ENCODE measurements at regions not wholly inside any gene's neighbourhood (a gene's known extent, or its start where the extent isn't known, plus 50 kb on each side); places are given as distances from the start of the nearest gene placed in this dataset.

DNA sequence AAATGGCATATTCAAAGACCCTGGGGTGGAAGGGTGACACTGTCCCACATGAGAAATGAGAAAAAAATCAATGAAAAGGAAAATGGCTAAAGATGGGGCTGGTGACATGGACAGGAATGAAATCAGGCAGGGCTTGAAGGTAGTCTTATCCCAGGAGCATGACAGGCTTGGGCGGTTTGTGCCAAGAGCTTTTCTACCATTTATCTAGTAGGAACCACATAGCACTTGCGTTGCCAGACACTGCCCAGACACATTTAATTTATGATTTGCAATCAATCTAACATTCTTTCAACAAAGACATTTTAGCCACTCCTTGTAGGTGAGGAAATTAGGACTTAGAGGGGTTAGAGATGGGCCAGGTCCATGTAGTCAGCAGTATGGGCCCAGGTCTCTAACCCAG, 106.6 kb upstream of the NR2F2 start:
- intact Hi-C loops (cut with micrococcal nuclease; ENCODE audit: unreplicated experiment), result no loop called here
- H3K36me3 ChIP-seq (ENCODE audit: insufficient read depth, low read length, poor library complexity, severe bottlenecking), result no peaks in the 10 kb centered on the region
- TF ChIP-seq, protein P1, sequence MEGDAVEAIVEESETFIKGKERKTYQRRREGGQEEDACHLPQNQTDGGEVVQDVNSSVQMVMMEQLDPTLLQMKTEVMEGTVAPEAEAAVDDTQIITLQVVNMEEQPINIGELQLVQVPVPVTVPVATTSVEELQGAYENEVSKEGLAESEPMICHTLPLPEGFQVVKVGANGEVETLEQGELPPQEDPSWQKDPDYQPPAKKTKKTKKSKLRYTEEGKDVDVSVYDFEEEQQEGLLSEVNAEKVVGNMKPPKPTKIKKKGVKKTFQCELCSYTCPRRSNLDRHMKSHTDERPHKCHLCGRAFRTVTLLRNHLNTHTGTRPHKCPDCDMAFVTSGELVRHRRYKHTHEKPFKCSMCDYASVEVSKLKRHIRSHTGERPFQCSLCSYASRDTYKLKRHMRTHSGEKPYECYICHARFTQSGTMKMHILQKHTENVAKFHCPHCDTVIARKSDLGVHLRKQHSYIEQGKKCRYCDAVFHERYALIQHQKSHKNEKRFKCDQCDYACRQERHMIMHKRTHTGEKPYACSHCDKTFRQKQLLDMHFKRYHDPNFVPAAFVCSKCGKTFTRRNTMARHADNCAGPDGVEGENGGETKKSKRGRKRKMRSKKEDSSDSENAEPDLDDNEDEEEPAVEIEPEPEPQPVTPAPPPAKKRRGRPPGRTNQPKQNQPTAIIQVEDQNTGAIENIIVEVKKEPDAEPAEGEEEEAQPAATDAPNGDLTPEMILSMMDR (conservative IDR thresholded peaks at IDR 0.05; ENCODE audit: low read depth, low read length), result no peak
- TF ChIP-seq EZH2 (IDR thresholded peaks at IDR 0.05; ENCODE audit: borderline replicate concordance, low read depth, low read length, poor library complexity, severe bottlenecking), result no peak
- ChIA-PET POLR2A (ENCODE audit: low non-redundant PET) (no interaction called here), CTCF (no interaction called here)
- no peaks in the 10 kb centered on the region for H3K9me3 ChIP-seq (ENCODE audit: low read depth, low read length, poor library complexity, severe bottlenecking)
- BruUV-seq (replicated peaks), result no TSS peak
- peaks cover 7% of the 10 kb centered on the region for H3K27me3 ChIP-seq (replicated peaks; ENCODE audit: insufficient read depth, low read depth, low read length, poor library complexity)
- no peak for DNase-seq (ENCODE audit: low spot score)
- no peak overlapping the region for H3K27ac ChIP-seq (ENCODE audit: low read depth, low read length, poor library complexity, severe bottlenecking)
- peaks cover 14% of the 10 kb centered on the region for H3K4me1 ChIP-seq (ENCODE audit: insufficient read depth, low read length, poor library complexity, severe bottlenecking)
- H3K4me3 ChIP-seq (ENCODE audit: low read depth, low read length, poor library complexity, severe bottlenecking), result no peak overlapping the region

- H3K9me3 ChIP-seq (ENCODE audit: low read depth, low read length, poor library complexity, severe bottlenecking), result no peaks in the 10 kb centered on the region
These were observed 104.7 kb upstream of the NR2F2 start for GRCh38 chr15:96225642-96226259.

GRCh38 chr15:96230526-96231181, 99.8 kb upstream of the NR2F2 start:
- Histone ChIP-seq H3K4me3 (ENCODE audit: low read depth, low read length, poor library complexity, severe bottlenecking) (no peak overlapping the region), H3K4me1 (ENCODE audit: insufficient read depth, low read length, poor library complexity, severe bottlenecking) (no peaks in the 10 kb centered on the region), H3K27ac (ENCODE audit: low read depth, low read length, poor library complexity, severe bottlenecking) (no peak overlapping the region), H3K9me3 (ENCODE audit: low read depth, low read length, poor library complexity, severe bottlenecking) (no peaks in the 10 kb centered on the region), H3K27me3 (replicated peaks; ENCODE audit: insufficient read depth, low read depth, low read length, poor library complexity) (peaks cover under 1% of the 10 kb centered on the region), H3K36me3 (ENCODE audit: insufficient read depth, low read length, poor library complexity, severe bottlenecking) (no peaks in the 10 kb centered on the region)
- DNase-seq (ENCODE audit: low spot score), result no peak
- ChIA-PET POLR2A (ENCODE audit: low non-redundant PET) (no interaction called here), CTCF (no interaction called here)
- intact Hi-C loops (cut with micrococcal nuclease; ENCODE audit: unreplicated experiment), result no loop called here
- no TSS peak for BruUV-seq (replicated peaks)
- TF ChIP-seq EZH2 (IDR thresholded peaks at IDR 0.05; ENCODE audit: borderline replicate concordance, low read depth, low read length, poor library complexity, severe bottlenecking), result no peak
- TF ChIP-seq, protein P1 (conservative IDR thresholded peaks at IDR 0.05; ENCODE audit: low read depth, low read length), result no peak

More at GRCh38 chr15:96225642-96226259, 104.7 kb upstream of the NR2F2 start:
- no TSS peak for BruUV-seq (replicated peaks)
- POLR2A ChIA-PET (ENCODE audit: low non-redundant PET), result no interaction called here
- no peak for TF ChIP-seq EZH2 (IDR thresholded peaks at IDR 0.05; ENCODE audit: borderline replicate concordance, low read depth, low read length, poor library complexity, severe bottlenecking)
- TF ChIP-seq, protein P1 (conservative IDR thresholded peaks at IDR 0.05; ENCODE audit: low read depth, low read length), result no peak
- CTCF ChIA-PET, result no interaction called here
- DNase-seq (ENCODE audit: low spot score), result no peak
- Histone ChIP-seq H3K36me3 (ENCODE audit: insufficient read depth, low read length, poor library complexity, severe bottlenecking) (no peaks in the 10 kb centered on the region), H3K27me3 (replicated peaks; ENCODE audit: insufficient read depth, low read depth, low read length, poor library complexity) (peaks cover 7% of the 10 kb centered on the region), H3K4me1 (ENCODE audit: insufficient read depth, low read length, poor library complexity, severe bottlenecking) (no peaks in the 10 kb centered on the region), H3K27ac (ENCODE audit: low read depth, low read length, poor library complexity, severe bottlenecking) (no peak overlapping the region), H3K4me3 (ENCODE audit: low read depth, low read length, poor library complexity, severe bottlenecking) (no peak overlapping the region)
- intact Hi-C loops (cut with micrococcal nuclease; ENCODE audit: unreplicated experiment), result no loop called here
